22Rv1 (cell line): ENCODE measurements at regions not wholly inside any gene's neighbourhood (a gene's known extent, or its start where the extent isn't known, plus 50 kb on each side); places are given as distances from the start of the nearest gene placed in this dataset.

Experiments
- ZFX ChIP-seq: fragments of 450-650 bp; IDR thresholded peaks from 2 replicates; pipeline ENCODE4 v1.6.1; 2017; ENCODE audit warnings: antibody characterized with exemption, borderline replicate concordance
- TF ChIP-seq, protein P1 (sequence below): fragments of 450-650 bp; IDR thresholded peaks from 2 replicates; pipeline ENCODE4 v1.5.1; 2017; ENCODE audit warnings: mild to moderate bottlenecking

DNA sequence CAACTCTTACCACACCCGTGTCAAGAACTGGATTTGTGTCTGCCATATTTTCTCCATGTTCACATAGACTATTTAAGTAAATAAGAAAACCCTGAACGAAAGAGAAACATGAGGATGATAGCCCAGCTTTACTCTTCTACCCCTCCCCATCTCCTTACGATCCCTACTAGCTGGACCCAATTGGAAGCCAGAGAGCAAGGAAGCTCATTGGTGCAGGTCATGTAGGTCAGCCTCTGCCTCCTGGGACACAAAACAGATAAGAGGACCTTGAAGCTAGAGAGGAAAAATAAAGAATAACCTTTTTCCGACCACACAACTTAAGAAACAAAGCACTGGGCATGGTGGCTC is 124.6 kb upstream of the ATF7IP start:
- TF ChIP-seq, protein P1, sequence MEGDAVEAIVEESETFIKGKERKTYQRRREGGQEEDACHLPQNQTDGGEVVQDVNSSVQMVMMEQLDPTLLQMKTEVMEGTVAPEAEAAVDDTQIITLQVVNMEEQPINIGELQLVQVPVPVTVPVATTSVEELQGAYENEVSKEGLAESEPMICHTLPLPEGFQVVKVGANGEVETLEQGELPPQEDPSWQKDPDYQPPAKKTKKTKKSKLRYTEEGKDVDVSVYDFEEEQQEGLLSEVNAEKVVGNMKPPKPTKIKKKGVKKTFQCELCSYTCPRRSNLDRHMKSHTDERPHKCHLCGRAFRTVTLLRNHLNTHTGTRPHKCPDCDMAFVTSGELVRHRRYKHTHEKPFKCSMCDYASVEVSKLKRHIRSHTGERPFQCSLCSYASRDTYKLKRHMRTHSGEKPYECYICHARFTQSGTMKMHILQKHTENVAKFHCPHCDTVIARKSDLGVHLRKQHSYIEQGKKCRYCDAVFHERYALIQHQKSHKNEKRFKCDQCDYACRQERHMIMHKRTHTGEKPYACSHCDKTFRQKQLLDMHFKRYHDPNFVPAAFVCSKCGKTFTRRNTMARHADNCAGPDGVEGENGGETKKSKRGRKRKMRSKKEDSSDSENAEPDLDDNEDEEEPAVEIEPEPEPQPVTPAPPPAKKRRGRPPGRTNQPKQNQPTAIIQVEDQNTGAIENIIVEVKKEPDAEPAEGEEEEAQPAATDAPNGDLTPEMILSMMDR = no peak
- TF ChIP-seq ZFX = no peak
